NCI-H2081 (cell line): ENCODE measurements at regions not wholly inside any gene's neighbourhood (a gene's known extent, or its start where the extent isn't known, plus 50 kb on each side); places are given as distances from the start of the nearest gene placed in this dataset.

Experiments used
- DNase-seq, 2 experiments: peaks; one replicate each; lab custom pipeline; 2025; lab: John Stamatoyannopoulos, UW

- no peak for DNase-seq
Measured at GRCh38 chrX:40149286-40150175, 51.8 kb upstream of the BCOR start.

DNA sequence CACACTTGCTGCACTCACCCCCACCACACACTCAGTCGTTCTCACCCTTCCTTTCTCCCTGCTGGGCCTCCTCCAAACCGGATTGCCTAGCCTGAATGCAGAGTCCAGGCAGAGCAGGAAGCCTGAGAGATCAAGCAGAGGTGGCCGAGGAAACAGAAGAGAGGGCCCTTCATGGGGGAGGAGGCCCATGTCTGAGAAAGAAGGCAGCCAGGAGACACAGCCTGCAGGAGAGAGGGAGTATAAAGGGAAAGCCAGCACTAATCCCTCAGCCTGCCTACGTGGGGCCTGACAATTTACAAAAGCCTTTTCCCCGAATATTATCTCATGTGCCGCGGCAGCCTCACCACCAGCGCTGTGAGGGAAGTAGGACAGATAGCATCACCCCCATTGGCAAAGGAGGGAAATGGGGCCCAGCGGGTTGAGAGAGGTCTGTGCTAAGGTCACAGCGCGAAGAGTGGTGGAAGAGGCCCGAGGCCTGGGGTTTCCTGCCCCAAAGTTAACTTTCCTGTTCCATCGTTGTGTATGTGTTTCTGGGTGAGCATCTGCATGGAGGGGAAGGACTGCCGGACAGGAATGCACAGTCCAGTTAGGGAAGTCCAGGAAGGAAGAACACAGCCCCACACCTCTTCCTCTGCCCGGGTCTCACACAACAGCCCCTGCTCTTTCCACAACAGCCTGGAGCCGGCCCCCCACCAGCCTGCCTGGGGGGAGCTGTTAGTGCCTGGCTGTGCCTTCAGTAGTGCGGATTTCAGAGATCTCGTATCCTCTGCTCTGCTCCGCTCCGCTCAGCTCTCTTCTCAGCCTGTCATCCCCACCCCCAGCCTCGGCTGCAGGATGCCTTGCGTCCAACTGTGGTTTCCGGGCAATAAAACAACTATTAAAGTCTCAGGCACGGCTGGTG is 50.9 kb upstream of the BCOR start:
- no peak for DNase-seq

- no peak for DNase-seq
Measured at GRCh38 chrX:40147971-40148370, 50.2 kb upstream of the BCOR start.
